HUES48 (cell line): ENCODE measurements at regions not wholly inside any gene's neighbourhood (a gene's known extent, or its start where the extent isn't known, plus 50 kb on each side); places are given as distances from the start of the nearest gene placed in this dataset.

ENCODE experiments used
- H3K27ac ChIP-seq: one replicate; pipeline ENCODE4 v1.7.0; 2013; ENCODE audit warnings: low read depth, low read length, inconsistent platforms
- H3K27me3 ChIP-seq: 2 replicates; pipeline ENCODE4 v1.6.1; 2013; ENCODE audit warnings: mild to moderate bottlenecking, low read length; ENCODE audit not compliant: control insufficient read depth, insufficient read depth
- H3K36me3 ChIP-seq: 2 replicates; pipeline ENCODE4 v1.6.1; 2013; ENCODE audit warnings: low read length; ENCODE audit not compliant: control insufficient read depth, insufficient read depth
- H3K4me1 ChIP-seq: 2 replicates; pipeline ENCODE4 v1.6.1; 2013; ENCODE audit warnings: mild to moderate bottlenecking, low read length; ENCODE audit not compliant: control insufficient read depth, insufficient read depth
- H3K4me3 ChIP-seq: 2 replicates; pipeline ENCODE4 v1.5.1; 2013; ENCODE audit warnings: mild to moderate bottlenecking, low read depth, low read length
- H3K9ac ChIP-seq: 2 replicates; pipeline ENCODE4 v1.6.1; 2013; ENCODE audit warnings: mild to moderate bottlenecking, low read depth, low read length, moderate library complexity
- H3K9me3 ChIP-seq: 2 replicates; pipeline ENCODE4 v1.6.1; 2013; ENCODE audit warnings: low read length; ENCODE audit not compliant: control insufficient read depth, insufficient read depth

- peaks cover 50% of the 10 kb centered on the region for H3K4me1 ChIP-seq
- no peak overlapping the region; the same call in 1 of the 2 replicates for H3K4me3 ChIP-seq
- H3K9ac ChIP-seq: no peak overlapping the region
- H3K27me3 ChIP-seq: no peaks in the 10 kb centered on the region
- no peak overlapping the region for H3K27ac ChIP-seq
- no peaks in the 10 kb centered on the region for H3K9me3 ChIP-seq
- no peaks in the 10 kb centered on the region for H3K36me3 ChIP-seq
These were observed 132.7 kb upstream of the SESN3 start for GRCh38 chr11:95363708-95364107.

- Histone ChIP-seq H3K27ac (no peak overlapping the region), H3K9me3 (no peaks in the 10 kb centered on the region), H3K9ac (no peak overlapping the region), H3K27me3 (no peaks in the 10 kb centered on the region), H3K4me1 (peaks cover 51% of the 10 kb centered on the region), H3K36me3 (no peaks in the 10 kb centered on the region), H3K4me3 (no peak overlapping the region; the same call in 1 of the 2 replicates)
These were observed 132.2 kb upstream of the SESN3 start for GRCh38 chr11:95363164-95363563.

GRCh38 chr11:95361180-95361579 is 130.2 kb upstream of the SESN3 start:
- H3K4me3 ChIP-seq: no peak overlapping the region
- H3K36me3 ChIP-seq: no peaks in the 10 kb centered on the region
- no peaks in the 10 kb centered on the region for H3K9me3 ChIP-seq
- H3K27me3 ChIP-seq: no peaks in the 10 kb centered on the region
- H3K9ac ChIP-seq: no peak overlapping the region; the same call in 1 of the 2 replicates
- no peak overlapping the region for H3K27ac ChIP-seq
- H3K4me1 ChIP-seq: peaks cover 45% of the 10 kb centered on the region

GRCh38 chr11:95360377-95361075 is 129.5 kb upstream of the SESN3 start:
- Histone ChIP-seq H3K36me3 (no peaks in the 10 kb centered on the region), H3K4me3 (no peak overlapping the region; the same call in 1 of the 2 replicates), H3K27me3 (no peaks in the 10 kb centered on the region), H3K27ac (peak overlapping the region; percentile 68), H3K9ac (no peak overlapping the region; the same call in 1 of the 2 replicates), H3K9me3 (no peaks in the 10 kb centered on the region), H3K4me1 (peaks cover 45% of the 10 kb centered on the region)

GRCh38 chr11:95359756-95360155 is 128.8 kb upstream of the SESN3 start:
- H3K4me1 ChIP-seq: peaks cover 44% of the 10 kb centered on the region
- peak overlapping the region; percentile 68 for H3K27ac ChIP-seq
- H3K36me3 ChIP-seq: no peaks in the 10 kb centered on the region
- no peak overlapping the region for H3K9ac ChIP-seq
- no peaks in the 10 kb centered on the region for H3K27me3 ChIP-seq
- no peak overlapping the region for H3K4me3 ChIP-seq
- no peaks in the 10 kb centered on the region for H3K9me3 ChIP-seq

GRCh38 chr11:95359341-95359663 is 128.3 kb upstream of the SESN3 start:
- Histone ChIP-seq H3K27me3 (no peaks in the 10 kb centered on the region), H3K4me3 (no peak overlapping the region), H3K36me3 (no peaks in the 10 kb centered on the region), H3K9me3 (no peaks in the 10 kb centered on the region), H3K9ac (no peak overlapping the region), H3K27ac (peak overlapping the region; percentile 29), H3K4me1 (peaks cover 39% of the 10 kb centered on the region)

GRCh38 chr11:95358511-95359340 is 127.7 kb upstream of the SESN3 start:
- H3K4me3 ChIP-seq: no peak overlapping the region
- peaks cover 34% of the 10 kb centered on the region for H3K4me1 ChIP-seq
- H3K9ac ChIP-seq: no peak overlapping the region
- H3K27ac ChIP-seq: no peak overlapping the region
- no peaks in the 10 kb centered on the region for H3K9me3 ChIP-seq
- H3K36me3 ChIP-seq: no peaks in the 10 kb centered on the region
- no peaks in the 10 kb centered on the region for H3K27me3 ChIP-seq

GRCh38 chr11:95354304-95354703 is 123.3 kb upstream of the SESN3 start:
- no peaks in the 10 kb centered on the region for H3K36me3 ChIP-seq
- H3K27ac ChIP-seq: no peak overlapping the region
- H3K4me3 ChIP-seq: no peak overlapping the region
- H3K9ac ChIP-seq: no peak overlapping the region
- H3K27me3 ChIP-seq: no peaks in the 10 kb centered on the region
- H3K9me3 ChIP-seq: 0 out of 2 replicates have a peak, but pooled peaks cover 3% of the 10 kb centered on the region
- H3K4me1 ChIP-seq: peaks cover 7% of the 10 kb centered on the region

- peaks cover under 1% of the 10 kb centered on the region; the same call in 1 of the 2 replicates for H3K4me1 ChIP-seq
- no peaks in the 10 kb centered on the region for H3K27me3 ChIP-seq
- H3K36me3 ChIP-seq: no peaks in the 10 kb centered on the region
- H3K9me3 ChIP-seq: 0 out of 2 replicates have a peak, but pooled peaks cover 4% of the 10 kb centered on the region
- no peak overlapping the region for H3K27ac ChIP-seq
- no peak overlapping the region for H3K9ac ChIP-seq
- no peak overlapping the region for H3K4me3 ChIP-seq
These were observed 122.7 kb upstream of the SESN3 start for GRCh38 chr11:95353706-95354105.

- no peak overlapping the region for H3K9ac ChIP-seq
- no peaks in the 10 kb centered on the region for H3K4me1 ChIP-seq
- H3K4me3 ChIP-seq: no peak overlapping the region
- 0 out of 2 replicates have a peak, but pooled peaks cover 4% of the 10 kb centered on the region for H3K9me3 ChIP-seq
- H3K27ac ChIP-seq: no peak overlapping the region
- no peaks in the 10 kb centered on the region for H3K36me3 ChIP-seq
- no peaks in the 10 kb centered on the region for H3K27me3 ChIP-seq
These were observed 121.8 kb upstream of the SESN3 start for GRCh38 chr11:95352733-95353346.
